Astrocyte (in vitro differentiated cells and primary cell): ENCODE measurements at regions not wholly inside any gene's neighbourhood (a gene's known extent, or its start where the extent isn't known, plus 50 kb on each side); places are given as distances from the start of the nearest gene placed in this dataset.

Experiments used
- EZH2 ChIP-seq: IDR thresholded peaks from 2 replicates; pipeline ENCODE4 v1.6.1; 2012; ENCODE audit warnings: mild to moderate bottlenecking, low read length, inconsistent platforms; ENCODE audit not compliant: insufficient read depth
- TF ChIP-seq, protein P1 (sequence below): IDR thresholded peaks from 2 replicates; pipeline ENCODE4 v1.5.1; 2011; ENCODE audit warnings: low read depth, mild to moderate bottlenecking, inconsistent platforms, low read length, moderate library complexity; ENCODE audit not compliant: insufficient read depth

GRCh38 chr9:99357575-99357974 lies 135.5 kb downstream of the SEC61B start:
- TF ChIP-seq, protein P1, sequence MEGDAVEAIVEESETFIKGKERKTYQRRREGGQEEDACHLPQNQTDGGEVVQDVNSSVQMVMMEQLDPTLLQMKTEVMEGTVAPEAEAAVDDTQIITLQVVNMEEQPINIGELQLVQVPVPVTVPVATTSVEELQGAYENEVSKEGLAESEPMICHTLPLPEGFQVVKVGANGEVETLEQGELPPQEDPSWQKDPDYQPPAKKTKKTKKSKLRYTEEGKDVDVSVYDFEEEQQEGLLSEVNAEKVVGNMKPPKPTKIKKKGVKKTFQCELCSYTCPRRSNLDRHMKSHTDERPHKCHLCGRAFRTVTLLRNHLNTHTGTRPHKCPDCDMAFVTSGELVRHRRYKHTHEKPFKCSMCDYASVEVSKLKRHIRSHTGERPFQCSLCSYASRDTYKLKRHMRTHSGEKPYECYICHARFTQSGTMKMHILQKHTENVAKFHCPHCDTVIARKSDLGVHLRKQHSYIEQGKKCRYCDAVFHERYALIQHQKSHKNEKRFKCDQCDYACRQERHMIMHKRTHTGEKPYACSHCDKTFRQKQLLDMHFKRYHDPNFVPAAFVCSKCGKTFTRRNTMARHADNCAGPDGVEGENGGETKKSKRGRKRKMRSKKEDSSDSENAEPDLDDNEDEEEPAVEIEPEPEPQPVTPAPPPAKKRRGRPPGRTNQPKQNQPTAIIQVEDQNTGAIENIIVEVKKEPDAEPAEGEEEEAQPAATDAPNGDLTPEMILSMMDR: no peak
- TF ChIP-seq EZH2: no peak
